ENCODE measurements at regions not wholly inside any gene's neighbourhood (a gene's known extent, or its start where the extent isn't known, plus 50 kb on each side); places are given as distances from the start of the nearest gene placed in this dataset.

- no peak for DNase-seq
These were observed 130.0 kb upstream of the TJP1 start for GRCh38 chr15:29952225-29952624.

- no peak for DNase-seq
These were observed 123.8 kb upstream of the TJP1 start for GRCh38 chr15:29945943-29946596.

GRCh38 chr15:29944925-29945324 is 122.7 kb upstream of the TJP1 start:
- DNase-seq, result no peak

- DNase-seq, result no peak
These were observed 120.3 kb upstream of the TJP1 start for GRCh38 chr15:29942548-29942947.

GRCh38 chr15:29942143-29942542 is 119.9 kb upstream of the TJP1 start:
- no peak for DNase-seq

- DNase-seq, result no peak
These were observed 117.1 kb upstream of the TJP1 start for GRCh38 chr15:29939404-29939803.

GRCh38 chr15:29938361-29939335 is 116.4 kb upstream of the TJP1 start:
- no peak for DNase-seq

GRCh38 chr15:29937956-29938355 is 115.7 kb upstream of the TJP1 start:
- DNase-seq, result no peak

GRCh38 chr15:29936353-29937049 is 114.2 kb upstream of the TJP1 start:
- no peak for DNase-seq

GRCh38 chr15:29935296-29936004 is 113.2 kb upstream of the TJP1 start:
- no peak for DNase-seq

- no peak for DNase-seq
These were observed 112.0 kb upstream of the TJP1 start for GRCh38 chr15:29934251-29934650.

- DNase-seq, result no peak
These were observed 111.0 kb upstream of the TJP1 start for GRCh38 chr15:29933042-29933803.

- no peak for DNase-seq
These were observed 103.8 kb upstream of the TJP1 start for GRCh38 chr15:29926083-29926388.

- peak; percentile 67 for DNase-seq
These were observed 103.2 kb upstream of the TJP1 start for GRCh38 chr15:29925227-29926082.

- peak; percentile 66 for DNase-seq
These were observed 102.5 kb upstream of the TJP1 start for GRCh38 chr15:29924750-29925149.

- no peak for DNase-seq
These were observed 99.9 kb upstream of the TJP1 start for GRCh38 chr15:29922191-29922590.

- no peak for DNase-seq
These were observed 98.9 kb upstream of the TJP1 start for GRCh38 chr15:29921130-29921601.

- no peak for DNase-seq
These were observed 98.2 kb upstream of the TJP1 start for GRCh38 chr15:29920515-29920914.

- DNase-seq, result no peak
These were observed 97.2 kb upstream of the TJP1 start for GRCh38 chr15:29919380-29919881.
